GM19238 (cell line): ENCODE measurements at regions not wholly inside any gene's neighbourhood (a gene's known extent, or its start where the extent isn't known, plus 50 kb on each side); places are given as distances from the start of the nearest gene placed in this dataset.
"Not testable (repeated sequence)": the region's sequence is repeated elsewhere in the genome, so short reads cannot be mapped to it uniquely, and the experiment has no call there.

Experiments used
- DNase-seq: peaks from one replicate; pipeline ENCODE4 v3.0.0; 2011; ENCODE audit warnings: low spot score; ENCODE audit not compliant: insufficient read length

DNA sequence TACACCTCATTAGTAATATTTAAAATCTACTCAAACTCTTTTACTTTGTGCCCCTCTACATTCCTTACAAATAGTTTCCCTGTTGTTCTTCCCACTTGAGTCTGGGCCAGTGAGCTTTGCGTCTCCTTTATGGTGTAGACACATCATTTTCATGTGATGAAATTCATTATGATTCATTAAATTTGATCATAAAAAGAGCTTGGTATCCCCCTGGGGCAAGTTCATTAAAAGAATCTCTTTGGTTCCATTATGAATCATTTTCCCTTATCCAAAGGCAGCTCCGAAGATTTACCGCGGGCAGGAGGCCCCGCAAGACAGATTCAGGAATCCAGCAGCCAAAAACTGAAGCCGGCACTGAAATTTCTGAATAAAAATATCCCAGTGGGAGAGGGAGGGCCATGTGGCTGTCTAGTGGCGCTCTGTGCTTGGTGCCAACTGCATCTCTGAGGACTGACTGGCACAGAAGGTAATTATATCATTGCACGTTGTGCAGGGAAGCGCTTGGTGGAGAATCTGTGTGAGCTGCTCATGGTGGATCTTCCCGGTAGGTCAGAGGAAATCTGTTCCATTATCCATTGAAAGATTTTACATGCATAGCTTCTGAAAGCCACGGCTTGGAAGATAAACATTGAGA, 151.4 kb upstream of the PITRM1 start:
- DNase-seq: no peak

GRCh38 chr10:3321123-3321522, 148.5 kb upstream of the PITRM1 start:
- no peak for DNase-seq

DNA sequence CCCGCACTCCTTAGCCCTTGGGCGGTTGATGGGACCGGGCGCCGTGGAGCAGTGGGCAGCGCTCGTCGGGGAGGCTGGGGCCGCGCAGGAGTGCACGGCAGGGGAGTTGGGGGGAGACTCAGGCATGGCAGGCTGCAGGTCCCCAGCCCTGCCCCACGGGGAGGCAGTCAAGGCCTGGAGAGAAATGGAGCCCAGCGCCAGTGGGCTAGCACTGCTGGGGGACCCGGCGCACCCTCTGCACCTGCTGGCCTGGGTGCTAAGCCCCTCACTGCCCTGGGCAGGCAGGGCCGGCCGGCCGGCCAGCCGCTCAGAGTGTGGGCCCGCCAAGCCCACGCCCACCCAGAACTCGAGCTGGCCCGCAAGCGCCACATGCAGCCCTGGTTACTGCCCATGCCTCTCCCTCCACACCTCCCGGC, 147.2 kb upstream of the PITRM1 start:
- no peak for DNase-seq

DNA sequence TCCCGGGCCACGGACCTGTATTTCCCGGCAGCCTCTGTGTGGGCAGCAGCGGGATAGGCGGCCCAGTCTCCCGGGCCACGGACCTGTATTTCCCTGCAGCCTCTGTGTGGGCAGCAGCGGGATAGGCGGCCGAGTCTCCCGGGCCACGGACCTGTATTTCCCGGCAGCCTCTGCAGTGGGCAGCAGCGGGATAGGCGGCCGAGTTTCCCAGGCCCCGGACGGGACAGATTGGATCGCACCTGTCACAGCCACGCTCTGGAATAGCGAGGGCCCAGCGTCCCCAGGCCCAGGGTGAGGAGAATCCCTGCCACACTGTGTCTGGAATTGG, 145.9 kb upstream of the PITRM1 start:
- not testable (repeated sequence) for DNase-seq

GRCh38 chr10:3317553-3318479, 145.2 kb upstream of the PITRM1 start:
- not testable (repeated sequence) for DNase-seq

DNA sequence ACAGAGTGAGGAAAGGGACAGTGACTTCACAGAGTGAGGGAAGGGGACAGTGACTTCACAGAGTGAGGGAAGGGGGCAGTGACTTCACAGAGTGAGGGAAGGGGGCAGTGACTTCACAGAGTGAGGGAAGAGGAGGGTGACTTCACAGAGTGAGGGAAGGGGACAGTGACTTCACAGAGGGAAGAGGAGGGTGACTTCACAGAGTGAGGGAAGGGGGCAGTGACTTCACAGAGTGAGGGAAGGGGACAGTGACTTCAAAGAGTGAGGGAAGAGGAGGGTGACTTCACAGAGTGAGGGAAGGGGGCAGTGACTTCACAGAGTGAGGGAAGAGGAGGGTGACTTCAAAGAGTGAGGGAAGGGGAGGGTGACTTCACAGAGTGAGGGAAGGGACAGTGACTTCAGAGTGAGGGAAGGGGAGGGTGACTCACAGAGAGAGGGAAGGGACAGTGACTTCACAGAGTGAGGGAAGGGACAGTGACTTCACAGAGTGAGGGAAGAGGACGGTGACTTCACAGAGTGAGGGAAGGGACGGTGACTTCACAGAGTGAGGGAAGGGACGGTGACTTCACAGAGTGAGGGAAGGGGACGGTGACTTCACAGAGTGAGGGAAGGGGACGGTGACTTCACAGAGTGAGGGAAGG, 142.0 kb upstream of the PITRM1 start:
- not testable (repeated sequence) for DNase-seq

GRCh38 chr10:3313784-3314444, 141.3 kb upstream of the PITRM1 start:
- not testable (repeated sequence) for DNase-seq

DNA sequence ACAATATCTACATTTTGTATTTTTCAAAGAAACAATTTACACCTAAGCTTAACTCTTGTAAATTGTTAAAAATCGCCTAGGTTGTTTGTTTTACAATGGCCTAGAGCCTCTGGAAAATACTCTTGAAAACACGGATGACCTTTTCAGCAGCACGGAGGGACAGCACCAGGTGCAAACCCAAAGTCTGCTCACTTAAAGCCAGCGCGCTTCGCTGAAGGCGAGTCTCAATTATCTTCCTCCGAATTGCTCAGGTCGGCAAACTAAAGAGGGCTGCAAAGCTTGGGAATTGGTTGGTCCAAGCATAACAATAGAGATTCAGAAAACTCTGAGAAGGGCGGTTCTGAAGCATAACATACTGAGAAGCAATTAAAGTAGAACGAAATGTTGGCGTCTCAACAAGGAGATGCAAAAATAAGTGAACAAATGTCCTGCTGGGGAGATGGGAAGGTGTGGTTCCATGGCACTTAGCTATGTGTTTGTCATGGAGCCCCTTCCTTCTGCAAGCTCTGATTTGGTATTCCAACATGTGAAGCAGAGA, 139.9 kb upstream of the PITRM1 start:
- DNase-seq: no peak

- DNase-seq: no peak
These were observed 137.6 kb upstream of the PITRM1 start for GRCh38 chr10:3310016-3310784.

GRCh38 chr10:3306050-3306449, 133.5 kb upstream of the PITRM1 start:
- DNase-seq: no peak

- no peak for DNase-seq
These were observed 123.1 kb upstream of the PITRM1 start for GRCh38 chr10:3295582-3296151.

- no peak for DNase-seq
These were observed 122.5 kb upstream of the PITRM1 start for GRCh38 chr10:3294919-3295581.

DNA sequence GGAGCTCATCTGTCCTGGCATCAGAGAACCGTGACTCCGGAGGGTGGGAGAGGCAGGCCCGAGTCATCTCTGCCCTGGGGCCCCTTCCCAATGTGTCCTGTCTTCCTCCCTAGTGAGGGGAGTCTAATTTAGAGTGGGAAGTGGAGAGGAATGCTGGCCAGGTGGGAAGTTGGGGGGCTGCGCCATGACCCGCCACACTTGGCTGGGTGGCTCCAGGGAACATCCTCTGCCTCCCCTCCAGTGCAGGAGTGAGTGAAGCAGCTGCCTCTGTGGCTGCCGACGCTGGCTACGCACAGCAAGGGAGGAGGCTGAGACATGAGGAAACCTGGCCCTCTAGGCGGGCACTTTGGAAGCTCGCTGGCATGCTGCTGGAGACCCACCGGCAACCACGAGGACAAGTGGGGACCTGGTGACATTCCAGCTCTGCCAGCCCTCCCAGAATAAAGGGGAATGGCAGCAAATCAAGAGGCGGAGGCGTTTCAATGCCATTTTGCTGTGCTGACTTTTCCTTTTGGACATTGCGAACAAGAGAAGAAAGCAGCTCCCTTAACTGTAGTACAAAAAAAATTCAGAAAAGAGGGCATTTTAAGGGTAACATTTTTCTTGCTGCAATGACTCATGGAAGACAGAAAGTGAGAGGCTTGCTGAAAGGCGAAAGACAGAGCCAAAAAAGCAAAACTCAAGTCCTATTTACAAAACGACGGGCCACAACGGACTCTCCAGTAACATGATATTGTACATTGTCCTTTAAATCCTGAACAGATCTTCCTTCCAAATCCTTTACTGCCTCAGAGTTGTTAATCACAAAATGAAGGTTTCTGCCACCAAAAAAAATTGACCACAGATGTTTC, 121.2 kb upstream of the PITRM1 start:
- no peak for DNase-seq

DNA sequence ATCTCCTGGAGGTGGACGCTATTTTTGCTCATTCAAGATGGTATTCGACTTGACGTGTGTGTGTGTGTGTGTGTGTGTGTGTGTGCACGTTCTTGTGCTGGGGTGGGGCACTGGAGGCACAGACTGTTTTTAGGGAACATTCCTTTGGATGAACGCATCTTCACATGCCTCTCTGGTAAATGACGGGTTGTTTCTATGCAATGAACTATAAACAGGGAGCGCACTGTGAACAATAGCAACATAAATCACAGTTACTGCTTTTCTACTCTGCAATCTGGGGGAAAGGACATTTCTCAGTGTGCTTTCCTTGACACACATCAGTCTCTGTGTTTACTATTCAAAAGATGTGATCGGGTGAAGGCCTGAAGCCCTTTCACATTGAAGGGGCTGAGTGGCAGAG, 120.1 kb upstream of the PITRM1 start:
- DNase-seq: no peak

GRCh38 chr10:3290550-3290949, 118.0 kb upstream of the PITRM1 start:
- DNase-seq: no peak

DNA sequence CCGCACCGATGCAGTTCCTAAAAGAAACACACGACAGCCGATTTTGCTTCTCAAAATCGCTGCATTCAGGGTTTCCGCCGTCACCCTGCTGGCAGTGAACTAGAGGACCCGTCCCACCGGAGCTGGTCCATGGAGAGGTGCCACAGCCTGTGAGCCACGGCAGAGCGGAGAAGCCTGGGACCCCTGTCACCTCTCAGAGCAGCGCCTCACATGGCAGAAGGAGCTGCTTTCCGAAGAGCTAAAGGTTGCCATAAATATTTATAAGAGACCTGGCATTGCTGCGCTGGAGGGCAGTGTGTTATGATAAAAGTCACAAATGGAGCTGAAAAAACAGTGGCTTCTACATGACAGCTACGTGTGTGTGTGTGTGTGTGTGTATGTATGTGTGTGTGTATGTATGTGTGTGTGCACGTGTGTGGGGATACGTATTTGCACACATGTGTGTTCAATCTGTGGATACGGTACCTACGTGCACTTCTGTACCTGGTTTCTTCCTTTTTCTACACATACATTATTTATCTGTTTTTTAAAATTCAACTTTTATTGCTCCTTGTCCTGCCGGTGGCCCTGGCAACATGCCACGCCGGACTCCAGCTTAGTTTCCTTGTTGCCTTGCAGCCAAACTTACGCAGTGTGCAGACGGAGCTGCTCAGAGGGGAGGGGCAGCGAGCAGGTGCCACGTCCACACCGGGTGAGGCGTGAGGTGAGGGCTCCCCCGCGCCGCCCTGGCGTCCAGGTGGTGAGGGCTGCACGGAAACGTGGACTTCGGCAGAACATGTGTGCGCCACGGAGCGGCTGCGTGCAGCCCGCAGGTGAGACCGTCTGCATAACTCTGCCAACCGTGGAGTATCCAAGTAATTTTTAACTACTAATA, 115.2 kb upstream of the PITRM1 start:
- no peak for DNase-seq

DNA sequence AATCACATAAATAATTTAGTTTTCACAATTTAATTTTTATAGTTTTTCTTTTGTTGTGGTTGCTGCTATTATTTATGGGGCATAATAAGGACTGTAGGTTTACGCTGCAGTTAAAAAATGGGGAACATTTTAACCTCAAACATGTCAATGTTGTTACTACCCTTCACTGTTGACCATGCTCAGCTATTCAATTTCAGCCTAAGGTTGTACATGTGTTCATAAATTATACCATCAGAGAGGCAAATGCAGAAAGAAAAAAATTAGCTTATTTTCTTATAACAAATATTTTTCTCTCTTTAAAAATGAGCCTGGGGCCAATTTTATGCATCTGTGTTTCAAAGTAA, 110.1 kb upstream of the PITRM1 start:
- DNase-seq: no peak
